Effector memory CD8-positive, alpha-beta T cell (primary cell): ENCODE measurements at regions not wholly inside any gene's neighbourhood (a gene's known extent, or its start where the extent isn't known, plus 50 kb on each side); places are given as distances from the start of the nearest gene placed in this dataset.
"Not testable (repeated sequence)": the region's sequence is repeated elsewhere in the genome, so short reads cannot be mapped to it uniquely, and the experiment has no call there.

Experiments
- ATAC-seq: fragments of 150-1000 bp; cut with Tn5 transposase; replicated peaks from 2 replicates; pipeline ENCODE4 v1.10.0; 2021; ENCODE audit warnings: mild to moderate bottlenecking, moderate library complexity
- DNase-seq, 3 experiments: peaks; one replicate each; pipeline ENCODE4 v3.0.0; 2021
- H3K27ac Mint-ChIP-seq, 2 donors: one replicate each; pipeline ENCODE4 v1.8.0; 2022; ENCODE audit warnings: mild to moderate bottlenecking in 2 of 2, mixed read lengths in 2 of 2, moderate library complexity in 2 of 2
- H3K27me3 Mint-ChIP-seq, 2 donors: one replicate each; pipeline ENCODE4 v1.8.0; 2022; ENCODE audit warnings: mixed read lengths in 2 of 2
- H3K36me3 Mint-ChIP-seq: one replicate; pipeline ENCODE4 v1.8.0; 2022; ENCODE audit warnings: mild to moderate bottlenecking, moderate library complexity, mixed read lengths; ENCODE audit not compliant: insufficient read depth
- H3K4me1 Mint-ChIP-seq, 2 donors: one replicate each; pipeline ENCODE4 v1.8.0; 2022; ENCODE audit warnings: low read depth in 2 of 2, mixed read lengths in 2 of 2
- H3K4me3 Mint-ChIP-seq, 2 donors: one replicate each; pipeline ENCODE4 v1.8.0; 2022; ENCODE audit warnings: mild to moderate bottlenecking in 2 of 2, mixed read lengths in 2 of 2, moderate library complexity in 2 of 2
- H3K9me3 Mint-ChIP-seq, 2 donors: one replicate each; pipeline ENCODE4 v1.8.0; 2022; ENCODE audit warnings: mixed read lengths in 2 of 2

GRCh38 chr10:78457804-78458482 is 424.3 kb downstream of the RPS24 start:
- no peaks in the 10 kb centered on the region for H3K36me3 Mint-ChIP-seq
- DNase-seq (no peak), ATAC-seq (no peak)
- H3K27ac Mint-ChIP-seq = no peak overlapping the region
- H3K9me3 Mint-ChIP-seq = no peaks in the 10 kb centered on the region
- H3K27me3 Mint-ChIP-seq = peaks cover 30 to 80% of the 10 kb centered on the region in 2 donors
- H3K4me1 Mint-ChIP-seq = no peaks in the 10 kb centered on the region
- H3K4me3 Mint-ChIP-seq = no peak overlapping the region

- H3K4me1 Mint-ChIP-seq = no peaks in the 10 kb centered on the region
- no peak for DNase-seq
- no peak overlapping the region for H3K27ac Mint-ChIP-seq
- no peaks in the 10 kb centered on the region for H3K9me3 Mint-ChIP-seq
- ATAC-seq = no peak
- no peak overlapping the region for H3K4me3 Mint-ChIP-seq
- peaks cover 40 to 80% of the 10 kb centered on the region in 2 donors for H3K27me3 Mint-ChIP-seq
- H3K36me3 Mint-ChIP-seq = no peaks in the 10 kb centered on the region
Observed at GRCh38 chr10:78458983-78459638, 425.4 kb downstream of the RPS24 start.

GRCh38 chr10:78459639-78460037 is 426.0 kb downstream of the RPS24 start:
- Mint-ChIP-seq H3K27me3 (peaks cover 41 to 80% of the 10 kb centered on the region in 2 donors), H3K4me1 (no peaks in the 10 kb centered on the region), H3K27ac (no peak overlapping the region)

GRCh38 chr10:78460204-78460603 is 426.5 kb downstream of the RPS24 start:
- Mint-ChIP-seq H3K36me3 (no peaks in the 10 kb centered on the region), H3K4me1 (no peaks in the 10 kb centered on the region), H3K9me3 (no peaks in the 10 kb centered on the region), H3K27ac (no peak overlapping the region), H3K27me3 (peaks cover 41 to 80% of the 10 kb centered on the region in 2 donors), H3K4me3 (no peak overlapping the region)
- no peak for ATAC-seq
- no peak for DNase-seq

More at GRCh38 chr10:78459639-78460037, 426.0 kb downstream of the RPS24 start:
- H3K36me3 Mint-ChIP-seq = no peaks in the 10 kb centered on the region
- no peak for DNase-seq
- no peak for ATAC-seq
- no peak overlapping the region for H3K4me3 Mint-ChIP-seq
- no peaks in the 10 kb centered on the region for H3K9me3 Mint-ChIP-seq

- H3K27ac Mint-ChIP-seq = no peak overlapping the region
- ATAC-seq (no peak), DNase-seq (no peak)
- H3K9me3 Mint-ChIP-seq = no peaks in the 10 kb centered on the region
- H3K27me3 Mint-ChIP-seq = peaks cover 32 to 75% of the 10 kb centered on the region in 2 donors
- H3K4me3 Mint-ChIP-seq = no peak overlapping the region
- no peaks in the 10 kb centered on the region for H3K36me3 Mint-ChIP-seq
- H3K4me1 Mint-ChIP-seq = no peaks in the 10 kb centered on the region
Observed at GRCh38 chr10:78461333-78461732, 427.7 kb downstream of the RPS24 start.

GRCh38 chr10:78462176-78462575 is 428.5 kb downstream of the RPS24 start:
- Mint-ChIP-seq H3K4me3 (no peak overlapping the region), H3K4me1 (no peaks in the 10 kb centered on the region), H3K27ac (no peak overlapping the region), H3K27me3 (peaks cover 32 to 67% of the 10 kb centered on the region in 2 donors), H3K36me3 (no peaks in the 10 kb centered on the region), H3K9me3 (no peaks in the 10 kb centered on the region)
- DNase-seq (no peak), ATAC-seq (no peak)

GRCh38 chr10:78462726-78463228 is 429.1 kb downstream of the RPS24 start:
- Mint-ChIP-seq H3K36me3 (no peaks in the 10 kb centered on the region), H3K4me3 (no peak overlapping the region), H3K27ac (no peak overlapping the region), H3K9me3 (no peaks in the 10 kb centered on the region), H3K27me3 (peaks cover 32 to 62% of the 10 kb centered on the region in 2 donors), H3K4me1 (no peaks in the 10 kb centered on the region)
- DNase-seq = no peak
- ATAC-seq = no peak

- H3K27me3 Mint-ChIP-seq = peaks cover 32 to 62% of the 10 kb centered on the region in 2 donors
- H3K36me3 Mint-ChIP-seq = no peaks in the 10 kb centered on the region
- no peaks in the 10 kb centered on the region for H3K4me1 Mint-ChIP-seq
- no peak overlapping the region for H3K27ac Mint-ChIP-seq
- DNase-seq (no peak), ATAC-seq (no peak)
- no peak overlapping the region for H3K4me3 Mint-ChIP-seq
- no peaks in the 10 kb centered on the region for H3K9me3 Mint-ChIP-seq
Observed at GRCh38 chr10:78464118-78464855, 430.6 kb downstream of the RPS24 start.

GRCh38 chr10:78464856-78465267 is 431.2 kb downstream of the RPS24 start:
- no peaks in the 10 kb centered on the region for H3K36me3 Mint-ChIP-seq
- no peak for ATAC-seq
- H3K4me3 Mint-ChIP-seq = no peak overlapping the region
- H3K27ac Mint-ChIP-seq = no peak overlapping the region
- H3K9me3 Mint-ChIP-seq = no peaks in the 10 kb centered on the region
- H3K27me3 Mint-ChIP-seq = peaks cover 32 to 56% of the 10 kb centered on the region in 2 donors
- H3K4me1 Mint-ChIP-seq = no peaks in the 10 kb centered on the region
- DNase-seq = no peak

- H3K27ac Mint-ChIP-seq = no peak overlapping the region
- DNase-seq (no peak), ATAC-seq (no peak)
- H3K4me1 Mint-ChIP-seq = no peaks in the 10 kb centered on the region
- H3K27me3 Mint-ChIP-seq = peaks cover 32 to 51% of the 10 kb centered on the region in 2 donors
- no peaks in the 10 kb centered on the region for H3K9me3 Mint-ChIP-seq
- no peaks in the 10 kb centered on the region for H3K36me3 Mint-ChIP-seq
- H3K4me3 Mint-ChIP-seq = no peak overlapping the region
Observed at GRCh38 chr10:78465431-78465830, 431.8 kb downstream of the RPS24 start.

GRCh38 chr10:78467496-78468106 is 433.9 kb downstream of the RPS24 start:
- ATAC-seq (no peak), DNase-seq (no peak)
- Mint-ChIP-seq H3K27me3 (peaks cover 20 to 47% of the 10 kb centered on the region in 2 donors), H3K9me3 (no peaks in the 10 kb centered on the region), H3K36me3 (no peaks in the 10 kb centered on the region), H3K27ac (no peak overlapping the region), H3K4me3 (no peak overlapping the region), H3K4me1 (peaks cover 0 to 8% of the 10 kb centered on the region in 2 donors)

- not testable (repeated sequence) for H3K4me3 Mint-ChIP-seq, ATAC-seq
- H3K27me3 Mint-ChIP-seq = peaks cover 10 to 36% of the 10 kb centered on the region in 2 donors
Observed at GRCh38 chr10:78468731-78469130, 435.1 kb downstream of the RPS24 start.

More at GRCh38 chr10:78468731-78469130, 435.1 kb downstream of the RPS24 start:
- not testable (repeated sequence) for H3K36me3 Mint-ChIP-seq, DNase-seq, H3K9me3 Mint-ChIP-seq, H3K4me1 Mint-ChIP-seq, H3K27ac Mint-ChIP-seq
